BJ (cell line): ENCODE measurements at regions not wholly inside any gene's neighbourhood (a gene's known extent, or its start where the extent isn't known, plus 50 kb on each side); places are given as distances from the start of the nearest gene placed in this dataset.

ENCODE experiments used
- CTCF ChIA-PET: fragments of 350-600 bp; formaldehyde crosslinking; extraction: SDS; loops from one replicate; lab custom pipeline; 2021; ENCODE audit warnings: antibody characterized with exemption, inconsistent platforms; lab: Yijun Ruan, JAX
- POLR2A ChIA-PET: fragments of 300-600 bp; sonication (Branson Sonifier 250); formaldehyde crosslinking; extraction: SDS; loops from one replicate; lab custom pipeline; 2021; ENCODE audit warnings: antibody characterized with exemption; lab: Charles Lee
- DNase-seq: peaks from one replicate; pipeline ENCODE4 v3.0.0-alpha.2; 2011; ENCODE audit warnings: low read depth
- H3K27me3 ChIP-seq: 2 replicates; pipeline ENCODE4 v1.6.0; 2011; ENCODE audit warnings: low read length; ENCODE audit not compliant: control insufficient read depth, insufficient read depth
- H3K36me3 ChIP-seq: 2 replicates; pipeline ENCODE4 v1.5.1; 2011; ENCODE audit warnings: low read length; ENCODE audit not compliant: control insufficient read depth, insufficient read depth
- H3K4me3 ChIP-seq: 2 replicates; pipeline ENCODE4 v1.5.1; 2011; ENCODE audit warnings: low read depth, mild to moderate bottlenecking, control low read depth, low read length
- TF ChIP-seq, protein P1 (sequence below): IDR thresholded peaks from 2 replicates; pipeline ENCODE4 v1.5.1; 2011; ENCODE audit warnings: low read depth, mild to moderate bottlenecking, control low read depth, inconsistent platforms, low read length, moderate library complexity; ENCODE audit not compliant: insufficient read depth

DNA sequence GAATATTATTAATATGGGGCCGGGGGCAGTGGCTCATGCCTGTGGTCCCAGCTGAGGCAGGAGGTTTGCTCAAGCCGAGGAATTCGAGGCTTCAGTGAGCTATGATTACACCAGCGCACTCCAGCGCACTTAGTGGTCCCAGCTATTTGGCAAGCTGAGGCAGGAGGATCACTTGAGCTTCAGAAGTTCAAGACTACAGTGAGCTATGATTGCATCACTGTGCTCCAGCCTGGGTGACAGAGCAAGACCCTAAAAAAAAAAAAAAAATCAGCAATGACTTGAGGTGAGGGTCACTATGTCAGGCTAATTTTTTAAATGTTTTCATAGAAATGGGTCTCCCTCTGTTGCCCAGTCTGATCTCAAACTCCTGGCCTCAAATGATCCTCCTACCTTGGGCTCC lies 243.4 kb downstream of the RBM19 start:
- Histone ChIP-seq H3K36me3 (no peaks in the 10 kb centered on the region), H3K4me3 (no peak overlapping the region), H3K27me3 (0 out of 2 replicates have a peak, but pooled peaks cover 3% of the 10 kb centered on the region)
- no peak for DNase-seq
- POLR2A ChIA-PET, result no interaction called here
- TF ChIP-seq, protein P1, sequence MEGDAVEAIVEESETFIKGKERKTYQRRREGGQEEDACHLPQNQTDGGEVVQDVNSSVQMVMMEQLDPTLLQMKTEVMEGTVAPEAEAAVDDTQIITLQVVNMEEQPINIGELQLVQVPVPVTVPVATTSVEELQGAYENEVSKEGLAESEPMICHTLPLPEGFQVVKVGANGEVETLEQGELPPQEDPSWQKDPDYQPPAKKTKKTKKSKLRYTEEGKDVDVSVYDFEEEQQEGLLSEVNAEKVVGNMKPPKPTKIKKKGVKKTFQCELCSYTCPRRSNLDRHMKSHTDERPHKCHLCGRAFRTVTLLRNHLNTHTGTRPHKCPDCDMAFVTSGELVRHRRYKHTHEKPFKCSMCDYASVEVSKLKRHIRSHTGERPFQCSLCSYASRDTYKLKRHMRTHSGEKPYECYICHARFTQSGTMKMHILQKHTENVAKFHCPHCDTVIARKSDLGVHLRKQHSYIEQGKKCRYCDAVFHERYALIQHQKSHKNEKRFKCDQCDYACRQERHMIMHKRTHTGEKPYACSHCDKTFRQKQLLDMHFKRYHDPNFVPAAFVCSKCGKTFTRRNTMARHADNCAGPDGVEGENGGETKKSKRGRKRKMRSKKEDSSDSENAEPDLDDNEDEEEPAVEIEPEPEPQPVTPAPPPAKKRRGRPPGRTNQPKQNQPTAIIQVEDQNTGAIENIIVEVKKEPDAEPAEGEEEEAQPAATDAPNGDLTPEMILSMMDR, result no peak
- CTCF ChIA-PET, result no interaction called here

DNA sequence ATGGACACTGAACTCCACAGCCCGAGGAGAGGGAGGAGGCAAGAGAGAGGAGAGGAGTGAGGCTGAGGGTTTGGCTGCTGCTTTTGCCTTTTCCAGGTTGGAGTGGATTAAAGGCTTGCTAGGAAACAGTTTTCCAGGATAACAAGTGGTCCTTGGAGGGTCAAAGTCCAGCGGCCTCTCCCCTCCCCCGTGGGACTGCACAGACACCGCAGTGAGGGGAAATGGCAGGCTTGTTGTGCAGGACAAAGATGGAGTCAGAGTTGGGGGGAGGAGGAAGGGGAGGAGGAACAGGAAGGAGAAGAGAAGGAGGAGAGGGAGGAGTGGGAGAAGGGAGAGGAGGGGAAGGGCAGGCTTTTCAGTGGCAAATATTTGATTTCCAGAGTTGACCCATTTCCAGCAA lies 245.5 kb downstream of the RBM19 start:
- no peaks in the 10 kb centered on the region for H3K36me3 ChIP-seq
- H3K4me3 ChIP-seq, result no peak overlapping the region
- TF ChIP-seq, protein P1, result no peak
- no peak for DNase-seq
- CTCF ChIA-PET, result interaction anchor here (1.3 kb wide), 1 partner anchor 16 kb away, joined by 3 read pairs; no protein-coding TSS in a partner anchor
- H3K27me3 ChIP-seq, result 0 out of 2 replicates have a peak, but pooled peaks cover 3% of the 10 kb centered on the region
- POLR2A ChIA-PET, result no interaction called here

DNA sequence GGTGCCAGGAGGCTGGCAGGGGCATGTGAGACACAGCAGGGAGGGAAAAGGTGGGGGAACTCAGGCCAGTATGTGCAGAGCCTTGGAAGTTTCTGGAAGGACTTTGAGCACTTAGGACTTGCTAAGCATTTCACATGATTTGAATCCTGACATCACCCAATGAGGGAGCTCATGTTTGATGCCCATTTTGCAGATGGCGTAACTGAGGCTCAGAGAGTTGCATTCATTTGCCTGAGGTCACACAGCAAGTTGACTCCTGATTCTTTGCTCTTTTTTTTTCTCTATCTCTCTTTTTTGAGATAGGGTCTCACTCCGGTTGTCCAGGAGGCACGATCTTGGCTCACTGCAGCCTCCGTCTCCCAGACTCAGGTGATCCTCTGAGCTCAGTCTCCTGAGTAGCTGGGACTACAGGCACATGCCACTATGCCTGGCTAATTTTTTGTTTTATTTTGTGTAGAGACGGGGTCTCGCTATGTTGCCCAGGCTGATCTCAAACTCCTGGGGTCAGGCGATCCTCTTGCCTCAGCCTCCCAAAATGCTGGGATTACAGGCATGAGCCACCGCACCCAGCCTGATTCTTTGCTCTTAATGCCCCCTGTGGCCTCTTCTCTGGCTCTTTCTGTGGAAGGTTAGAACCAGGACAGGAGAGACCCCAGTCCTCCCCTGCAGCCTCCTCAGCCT lies 246.1 kb downstream of the RBM19 start:
- TF ChIP-seq, protein P1, result no peak
- no peak for DNase-seq
- POLR2A ChIA-PET, result no interaction called here
- Histone ChIP-seq H3K27me3 (0 out of 2 replicates have a peak, but pooled peaks cover 3% of the 10 kb centered on the region), H3K36me3 (no peaks in the 10 kb centered on the region), H3K4me3 (no peak overlapping the region)
- CTCF ChIA-PET, result no interaction called here

DNA sequence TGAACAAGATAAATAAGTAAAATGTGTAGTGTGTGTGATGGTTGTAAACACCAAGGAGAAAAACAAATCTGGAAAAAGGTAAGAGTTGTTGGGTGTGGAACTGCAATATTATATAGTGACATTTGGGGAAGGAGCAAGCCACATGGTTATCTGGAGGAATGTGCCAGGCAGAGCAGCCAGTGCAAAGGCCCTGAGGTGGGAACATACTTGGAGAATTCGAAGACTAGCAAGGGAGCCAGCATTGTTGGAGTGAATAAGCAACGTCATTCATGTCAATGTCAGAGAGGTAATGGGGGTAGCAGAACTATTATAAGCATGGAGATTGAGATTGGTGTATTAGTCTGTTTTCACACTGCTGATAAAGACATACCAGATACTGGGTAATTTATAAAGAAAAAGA lies 241.5 kb upstream of the LHX5 start:
- DNase-seq, result no peak
- POLR2A ChIA-PET, result no interaction called here
- Histone ChIP-seq H3K4me3 (no peak overlapping the region), H3K36me3 (no peaks in the 10 kb centered on the region), H3K27me3 (no peaks in the 10 kb centered on the region; the same call in 1 of the 2 replicates)
- TF ChIP-seq, protein P1, result no peak
- CTCF ChIA-PET, result no interaction called here

DNA sequence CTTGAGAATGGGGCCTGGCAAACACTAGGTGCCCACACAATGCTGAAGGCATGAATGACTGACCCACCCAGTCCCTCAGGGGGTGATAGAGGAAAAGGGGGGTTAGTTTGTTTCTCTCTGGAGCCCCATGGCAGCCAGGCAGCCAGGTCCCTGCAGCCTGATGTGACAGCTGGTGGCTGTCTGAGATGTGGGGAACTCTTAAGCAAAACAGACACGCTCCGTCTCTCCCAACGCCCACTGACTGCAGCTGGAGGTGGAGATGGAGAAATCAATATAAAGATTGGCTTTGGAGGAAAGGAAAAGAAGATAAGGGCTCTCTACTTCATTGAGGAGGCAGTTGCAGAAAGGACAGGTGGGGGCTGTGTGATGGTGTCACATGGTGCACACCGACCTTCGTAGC lies 240.8 kb upstream of the LHX5 start:
- TF ChIP-seq, protein P1, result no peak
- POLR2A ChIA-PET, result no interaction called here

More for the DNA sequence above, 240.8 kb upstream of the LHX5 start:
- no peak overlapping the region for H3K4me3 ChIP-seq
- no peaks in the 10 kb centered on the region; the same call in 1 of the 2 replicates for H3K27me3 ChIP-seq
- CTCF ChIA-PET, result no interaction called here
- no peaks in the 10 kb centered on the region for H3K36me3 ChIP-seq
- DNase-seq, result no peak
